Upper lobe of left lung (tissue), 4 donors: ENCODE measurements at regions not wholly inside any gene's neighbourhood (a gene's known extent, or its start where the extent isn't known, plus 50 kb on each side); places are given as distances from the start of the nearest gene placed in this dataset.

Experiments
- POLR2A ChIP-seq, 4 donors: fragments of 450-650 bp; IDR thresholded peaks; one replicate each; pipeline ENCODE4 v1.5.1; 2016 to 2017; ENCODE audit warnings: antibody characterized with exemption in 4 of 4, mild to moderate bottlenecking in 2 of 4
- POLR2AphosphoS5 ChIP-seq, 2 donors: sonication (generic); formaldehyde crosslinking; IDR thresholded peaks; one replicate each; pipeline ENCODE4 v1.5.1; 2017; ENCODE audit warnings: antibody characterized with exemption in 2 of 2
- TF ChIP-seq, protein P1 (sequence below), 6 experiments: fragments of 450-650 bp in 4 of 6; fragments of 200-600 bp in 2 of 6; sonication (generic) in 2 of 6; IDR thresholded peaks; one replicate each; pipeline ENCODE4 v1.5.1; 2016 to 2019; ENCODE audit warnings: antibody characterized with exemption in 6 of 6

DNA sequence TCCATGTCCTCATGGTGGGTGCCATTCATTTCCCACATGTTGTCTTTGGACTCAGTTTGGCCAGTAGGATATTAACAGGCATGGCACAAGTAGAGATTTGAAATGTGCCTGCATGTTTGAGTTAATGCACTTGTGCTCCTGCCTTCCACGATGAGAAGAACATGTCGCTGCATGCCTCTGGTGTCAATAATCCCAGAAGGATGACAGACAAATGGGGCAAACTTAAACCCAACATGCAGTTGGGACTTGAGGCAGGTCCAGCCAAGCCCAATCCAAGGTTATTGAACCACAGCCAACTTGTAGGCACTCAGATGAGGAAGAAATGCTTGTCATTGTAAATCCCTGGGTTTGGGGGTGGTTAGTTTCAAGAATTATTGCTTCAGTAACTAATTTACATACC lies 174.6 kb downstream of the TRIM33 start:
- TF ChIP-seq, protein P1, sequence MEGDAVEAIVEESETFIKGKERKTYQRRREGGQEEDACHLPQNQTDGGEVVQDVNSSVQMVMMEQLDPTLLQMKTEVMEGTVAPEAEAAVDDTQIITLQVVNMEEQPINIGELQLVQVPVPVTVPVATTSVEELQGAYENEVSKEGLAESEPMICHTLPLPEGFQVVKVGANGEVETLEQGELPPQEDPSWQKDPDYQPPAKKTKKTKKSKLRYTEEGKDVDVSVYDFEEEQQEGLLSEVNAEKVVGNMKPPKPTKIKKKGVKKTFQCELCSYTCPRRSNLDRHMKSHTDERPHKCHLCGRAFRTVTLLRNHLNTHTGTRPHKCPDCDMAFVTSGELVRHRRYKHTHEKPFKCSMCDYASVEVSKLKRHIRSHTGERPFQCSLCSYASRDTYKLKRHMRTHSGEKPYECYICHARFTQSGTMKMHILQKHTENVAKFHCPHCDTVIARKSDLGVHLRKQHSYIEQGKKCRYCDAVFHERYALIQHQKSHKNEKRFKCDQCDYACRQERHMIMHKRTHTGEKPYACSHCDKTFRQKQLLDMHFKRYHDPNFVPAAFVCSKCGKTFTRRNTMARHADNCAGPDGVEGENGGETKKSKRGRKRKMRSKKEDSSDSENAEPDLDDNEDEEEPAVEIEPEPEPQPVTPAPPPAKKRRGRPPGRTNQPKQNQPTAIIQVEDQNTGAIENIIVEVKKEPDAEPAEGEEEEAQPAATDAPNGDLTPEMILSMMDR (IDR thresholded peaks at IDR 0.05) = no peak
- no peak for TF ChIP-seq POLR2A (IDR thresholded peaks at IDR 0.05)
- no peak for TF ChIP-seq POLR2AphosphoS5 (IDR thresholded peaks at IDR 0.05)
